NCI-H1436 treated with DMSO at 0.1 percent for 48 hours (cell line): ENCODE measurements at regions not wholly inside any gene's neighbourhood (a gene's known extent, or its start where the extent isn't known, plus 50 kb on each side); places are given as distances from the start of the nearest gene placed in this dataset.

Experiments
- DNase-seq: peaks from one replicate; lab custom pipeline; 2025; lab: John Stamatoyannopoulos, UW

DNA sequence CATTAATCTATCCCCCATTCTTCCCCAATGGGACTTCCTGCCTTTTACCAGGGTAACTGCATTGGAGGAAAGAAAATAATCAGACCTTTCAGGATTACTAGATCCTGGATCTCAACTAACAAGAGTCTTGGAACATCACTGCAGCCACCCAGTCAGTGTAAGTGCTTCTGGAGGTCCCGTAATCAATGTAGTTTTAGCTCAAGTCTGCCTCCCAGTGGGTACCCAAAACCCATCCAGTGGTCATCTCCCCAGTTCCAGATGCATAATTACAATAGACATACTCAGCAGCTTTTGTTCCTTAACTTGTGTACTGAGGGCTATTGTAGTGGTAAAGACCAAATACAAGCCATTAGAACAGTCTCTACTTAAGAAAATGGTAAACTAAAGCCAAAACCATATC is 319.1 kb downstream of the GPATCH2 start:
- no peak for DNase-seq

- no peak for DNase-seq
Observed at GRCh38 chr1:217311269-217311668, 319.6 kb downstream of the GPATCH2 start.

DNA sequence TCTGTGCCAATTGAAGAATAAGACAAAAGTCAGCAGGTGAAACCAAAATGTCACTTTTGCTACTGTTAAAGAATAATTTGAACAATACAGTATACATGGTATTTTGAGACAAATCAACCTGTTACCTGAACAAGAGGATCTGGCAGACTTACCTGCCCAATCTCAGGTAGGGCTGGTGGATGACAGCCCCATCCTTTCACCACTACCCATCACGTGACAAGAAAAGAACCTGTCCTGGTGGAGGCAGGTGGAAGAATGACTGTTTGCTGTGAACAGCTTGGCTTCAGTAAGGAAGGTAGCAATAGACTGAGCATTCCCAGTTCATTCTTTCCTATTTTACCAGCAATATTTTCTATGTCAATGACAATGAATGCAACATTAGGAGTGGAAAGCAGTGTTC is 349.6 kb downstream of the GPATCH2 start:
- no peak for DNase-seq

GRCh38 chr1:217275655-217276398 is 355.1 kb downstream of the GPATCH2 start:
- DNase-seq: no peak

DNA sequence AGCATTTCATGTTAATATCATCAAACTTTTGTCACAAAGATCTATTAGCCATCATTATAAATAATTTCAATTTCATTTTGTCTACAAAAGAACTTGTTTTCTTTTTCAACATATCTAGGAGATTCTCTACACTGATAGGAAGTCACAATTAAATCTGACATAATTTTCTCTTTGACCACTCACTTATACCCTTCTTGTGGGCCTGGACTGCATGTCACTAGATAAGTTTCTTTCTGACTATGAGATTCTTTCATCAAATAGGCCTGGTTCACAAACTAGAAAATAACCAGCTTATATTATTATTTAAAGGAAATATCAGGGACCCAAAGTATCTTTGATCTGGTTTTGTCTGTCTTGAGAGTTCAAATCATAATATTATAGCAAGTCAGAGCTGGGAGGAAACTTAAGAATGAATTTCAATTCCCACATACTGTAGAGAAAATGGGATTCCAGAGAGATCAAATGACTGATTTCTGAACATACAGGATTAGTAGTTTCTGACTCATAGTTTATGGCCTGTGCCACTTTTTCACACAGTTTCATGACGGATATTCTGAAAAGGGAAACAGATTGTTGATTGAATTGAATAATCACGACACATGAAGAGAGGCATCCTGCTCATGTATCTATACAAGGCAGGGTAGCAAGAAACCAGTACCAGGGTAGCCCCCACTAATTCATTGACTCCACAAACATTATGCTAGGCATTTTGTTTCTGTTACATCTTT is 355.8 kb downstream of the GPATCH2 start:
- no peak for DNase-seq

DNA sequence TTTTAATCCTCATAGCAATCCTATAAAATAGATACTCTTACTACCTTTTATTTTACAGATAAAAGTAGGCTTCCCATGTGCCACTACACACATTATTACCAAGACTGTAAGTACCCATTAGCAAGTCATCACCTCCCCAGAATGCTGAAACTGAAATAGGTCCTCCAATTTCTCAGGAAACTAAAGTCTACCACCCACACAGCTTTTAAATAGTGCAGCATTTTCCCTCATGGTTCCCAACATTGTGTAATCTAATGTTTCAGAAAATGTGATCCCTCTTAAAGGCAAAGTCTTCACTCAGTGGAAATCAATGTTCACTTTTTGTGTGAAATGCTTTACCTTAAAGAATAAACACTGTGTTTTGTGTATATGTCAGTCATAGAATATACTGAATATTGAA is 356.5 kb downstream of the GPATCH2 start:
- no peak for DNase-seq

DNA sequence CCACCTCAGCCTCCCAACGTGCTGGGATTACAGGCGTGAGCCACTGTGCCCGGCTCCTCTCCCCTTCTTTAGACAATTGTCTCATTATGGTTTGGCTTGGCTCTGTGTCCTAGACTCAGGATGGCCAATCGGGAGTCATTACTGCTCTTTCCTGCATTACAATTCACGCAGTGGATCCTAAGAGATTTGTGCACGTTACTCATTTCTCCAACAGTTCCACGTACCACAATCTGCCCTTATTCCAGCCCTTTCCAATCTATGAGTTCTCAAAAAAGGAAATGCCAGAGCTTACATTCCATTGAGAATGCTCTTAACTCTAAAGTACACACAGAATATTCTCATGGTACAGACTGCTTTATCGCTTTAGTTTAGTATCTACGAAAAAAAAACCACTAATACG is 357.0 kb downstream of the GPATCH2 start:
- DNase-seq: no peak

DNA sequence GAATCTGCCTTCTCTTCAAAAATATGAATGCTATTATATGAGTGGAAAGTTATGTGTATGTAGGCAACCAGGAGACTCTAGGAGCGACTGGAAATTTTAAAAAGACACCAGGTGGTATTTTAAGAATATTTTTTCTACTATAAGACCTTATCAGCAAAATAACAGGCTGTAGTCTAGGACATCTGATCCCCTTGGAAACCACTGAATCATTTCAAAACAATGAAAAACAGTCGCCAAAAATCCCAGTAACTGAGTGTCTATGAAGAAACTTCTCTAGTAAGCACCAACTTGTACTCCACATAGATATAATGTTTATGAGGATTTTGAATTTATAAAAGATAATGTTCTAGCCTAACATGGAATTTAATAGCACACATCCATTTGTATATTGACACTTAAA is 358.5 kb downstream of the GPATCH2 start:
- DNase-seq: no peak

DNA sequence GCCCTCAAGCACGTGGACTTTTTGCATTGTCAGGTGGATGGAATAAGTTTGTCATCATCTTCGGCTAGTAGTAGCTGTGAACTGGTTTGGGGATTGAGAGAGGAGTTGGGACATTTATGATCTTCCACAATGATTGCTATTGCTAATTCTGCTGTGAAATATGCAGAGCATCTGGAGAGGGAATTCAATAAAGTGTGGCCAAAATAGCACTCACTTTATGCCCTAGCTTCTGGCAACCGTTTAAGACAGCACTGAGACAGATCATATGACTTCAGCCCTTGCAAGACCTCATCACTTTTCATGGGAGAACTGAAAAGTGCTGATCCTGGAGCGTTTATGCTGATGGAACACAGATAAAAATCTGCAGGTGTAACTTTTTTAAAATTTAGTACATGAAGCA is 360.8 kb downstream of the GPATCH2 start:
- DNase-seq: no peak

DNA sequence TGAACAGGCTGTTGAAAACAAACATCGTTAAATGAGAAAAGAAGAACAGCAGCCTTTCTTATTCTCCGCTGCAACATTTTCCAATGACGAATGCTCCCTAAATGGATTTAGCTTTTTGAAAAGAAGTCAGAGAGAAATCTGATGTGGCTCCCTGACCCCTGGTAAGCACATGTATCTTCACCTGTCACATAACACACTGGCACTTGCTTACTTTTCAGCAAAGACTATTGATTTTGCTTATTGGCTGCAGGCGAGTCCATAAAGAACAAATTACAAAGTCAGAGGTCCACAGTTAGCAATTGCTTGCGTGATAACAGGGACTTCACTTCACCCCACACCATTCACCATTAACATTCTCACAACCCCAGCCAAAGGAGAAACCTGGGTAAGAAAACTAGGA is 362.8 kb downstream of the GPATCH2 start:
- DNase-seq: no peak

GRCh38 chr1:217261636-217262035 is 369.3 kb downstream of the GPATCH2 start:
- DNase-seq: no peak

DNA sequence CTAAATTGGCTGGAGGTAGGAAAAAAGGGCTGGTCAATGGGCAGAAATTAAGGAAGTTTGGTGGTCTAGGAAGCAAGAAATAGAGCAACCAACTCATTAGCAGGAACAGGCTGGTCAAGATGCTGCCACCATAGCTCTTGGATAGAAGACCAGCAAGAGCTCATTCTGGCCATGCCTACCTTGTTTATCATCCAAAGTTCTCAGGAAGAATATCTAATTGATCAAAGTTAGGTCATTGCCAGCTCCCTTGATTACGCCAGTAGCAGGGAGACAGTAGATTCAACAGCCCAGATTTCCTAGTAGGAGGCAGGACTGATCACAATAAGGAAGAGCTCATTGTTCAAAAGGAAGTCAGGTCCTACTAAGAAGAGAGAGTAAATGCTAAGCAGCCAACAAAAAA is 370.2 kb downstream of the GPATCH2 start:
- DNase-seq: no peak

DNA sequence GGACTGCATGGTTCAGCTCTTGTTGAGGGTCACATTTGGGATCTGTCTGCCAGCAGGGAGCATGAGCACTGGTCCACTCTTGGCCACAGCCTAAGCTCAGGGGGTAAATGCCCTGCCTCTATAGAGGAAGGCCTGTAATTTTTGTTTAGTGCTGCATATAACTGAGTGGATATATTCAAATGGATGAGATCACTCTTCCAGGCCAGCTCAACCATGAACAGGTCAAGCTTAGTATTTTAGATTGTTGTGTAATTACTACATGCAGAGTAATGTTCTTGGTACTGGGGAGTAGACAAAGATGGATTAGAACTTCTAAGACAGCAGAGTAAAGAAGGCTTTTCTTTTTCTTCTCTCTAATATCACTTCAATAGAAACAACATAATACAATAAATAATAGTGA is 376.9 kb downstream of the GPATCH2 start:
- DNase-seq: no peak

- no peak for DNase-seq
Observed at GRCh38 chr1:217253351-217253750, 377.5 kb downstream of the GPATCH2 start.

DNA sequence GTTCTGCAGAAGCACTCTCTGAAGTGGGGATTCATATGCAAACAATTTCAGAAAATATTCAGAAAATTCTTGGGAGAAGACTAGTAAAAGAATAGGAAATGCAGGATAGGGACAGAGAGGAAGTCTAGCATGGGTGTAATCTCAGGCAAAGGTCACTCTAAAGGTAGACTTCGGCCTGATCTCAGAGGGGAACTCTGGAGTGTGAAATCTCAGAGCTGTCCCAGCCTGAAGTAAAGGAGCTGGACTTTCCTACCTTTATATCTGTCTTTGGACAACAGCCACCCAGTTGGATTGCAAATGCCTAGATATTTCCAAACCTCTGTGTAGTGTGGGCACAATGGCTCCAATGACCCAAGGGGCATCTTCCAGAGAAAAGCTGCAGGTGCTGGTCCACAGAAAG is 379.8 kb downstream of the GPATCH2 start:
- DNase-seq: no peak

- no peak for DNase-seq
Observed at GRCh38 chr1:217249857-217250256, 381.0 kb downstream of the GPATCH2 start.

DNA sequence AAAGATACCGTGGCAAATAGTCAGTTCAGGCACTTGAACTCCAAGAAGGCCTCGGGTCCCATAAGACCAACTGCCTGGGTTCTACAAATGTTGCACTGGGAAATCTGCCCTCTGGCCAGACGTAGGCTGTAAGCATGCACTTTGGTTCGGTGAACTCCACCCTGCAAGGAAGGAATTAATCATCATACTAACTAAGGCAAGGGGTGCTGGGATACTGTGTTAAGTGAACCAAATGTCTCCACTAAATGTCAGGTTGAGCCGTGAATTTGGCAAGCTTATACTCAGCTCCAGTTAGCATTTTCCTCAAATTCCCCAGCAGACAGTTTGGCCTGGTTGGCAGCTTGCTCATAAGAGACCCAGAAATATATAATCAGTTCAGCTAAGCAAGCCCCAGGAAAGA is 385.9 kb downstream of the GPATCH2 start:
- DNase-seq: no peak

GRCh38 chr1:217240656-217241055 is 390.2 kb downstream of the GPATCH2 start:
- DNase-seq: no peak

- no peak for DNase-seq
Observed at GRCh38 chr1:217238945-217239344, 391.9 kb downstream of the GPATCH2 start.

DNA sequence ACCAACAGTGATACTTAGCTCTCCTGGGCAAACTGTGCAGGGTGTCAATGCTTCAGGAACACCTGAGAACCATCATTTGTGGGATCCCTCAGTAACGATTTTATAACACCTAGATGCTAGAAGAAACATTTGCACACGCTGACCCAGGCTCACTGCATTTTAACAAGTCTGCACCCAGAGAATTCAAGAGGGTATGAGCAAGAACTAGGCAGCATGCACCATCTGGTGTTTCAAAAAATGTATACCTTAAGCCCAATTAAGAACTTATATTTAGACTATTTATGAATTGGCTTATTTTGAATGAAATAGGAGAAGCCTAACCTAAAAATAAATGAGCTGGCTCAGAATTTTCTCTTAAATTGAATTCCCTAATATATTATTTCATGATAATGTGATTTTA is 400.5 kb downstream of the GPATCH2 start:
- DNase-seq: no peak

- DNase-seq: no peak
Observed at GRCh38 chr1:217228689-217229088, 402.2 kb downstream of the GPATCH2 start.

GRCh38 chr1:217224201-217224600 is 406.7 kb downstream of the GPATCH2 start:
- no peak for DNase-seq

- no peak for DNase-seq
Observed at GRCh38 chr1:217214551-217214950, 416.3 kb downstream of the GPATCH2 start.

- DNase-seq: no peak
Observed at GRCh38 chr1:217211486-217211885, 419.4 kb downstream of the GPATCH2 start.
